Mucosa of gallbladder (tissue), 1 donor: ENCODE measurements at regions not wholly inside any gene's neighbourhood (a gene's known extent, or its start where the extent isn't known, plus 50 kb on each side); places are given as distances from the start of the nearest gene placed in this dataset.

Source experiments
- DNase-seq: peaks from one replicate; pipeline ENCODE4 v3.0.0-alpha.2; 2020; ENCODE audit warnings: low spot score
- donor health status: DM: no; HTN: no; CAD: no.

- DNase-seq, result no peak
Measured at GRCh38 chr2:16561676-16562075, 104.0 kb downstream of the CYRIA start.

GRCh38 chr2:16561251-16561650 is 104.4 kb downstream of the CYRIA start:
- no peak for DNase-seq

- peak; percentile 26 for DNase-seq
Measured at GRCh38 chr2:16559278-16560067, 106.2 kb downstream of the CYRIA start.

GRCh38 chr2:16554060-16554583 is 111.5 kb downstream of the CYRIA start:
- no peak for DNase-seq

- DNase-seq, result peak; percentile 24
Measured at GRCh38 chr2:16553226-16553625, 112.4 kb downstream of the CYRIA start.

- DNase-seq, result no peak
Measured at GRCh38 chr2:16552202-16552601, 113.4 kb downstream of the CYRIA start.

GRCh38 chr2:16548036-16548435 is 117.6 kb downstream of the CYRIA start:
- no peak for DNase-seq

GRCh38 chr2:16546128-16546754 is 119.4 kb downstream of the CYRIA start:
- DNase-seq, result peak; percentile 37

- DNase-seq, result no peak
Measured at GRCh38 chr2:16538707-16539106, 126.9 kb downstream of the CYRIA start.

- no peak for DNase-seq
Measured at GRCh38 chr2:16537347-16537746, 128.3 kb downstream of the CYRIA start.

GRCh38 chr2:16526193-16526592 is 139.4 kb downstream of the CYRIA start:
- DNase-seq, result no peak

GRCh38 chr2:16525265-16525887 is 140.3 kb downstream of the CYRIA start:
- no peak for DNase-seq

- no peak for DNase-seq
Measured at GRCh38 chr2:16523711-16524110, 141.9 kb downstream of the CYRIA start.

GRCh38 chr2:16522031-16522831 is 143.4 kb downstream of the CYRIA start:
- DNase-seq, result no peak

GRCh38 chr2:16520891-16521290 is 144.7 kb downstream of the CYRIA start:
- no peak for DNase-seq

GRCh38 chr2:16515696-16516095 is 149.9 kb downstream of the CYRIA start:
- DNase-seq, result no peak

- no peak for DNase-seq
Measured at GRCh38 chr2:16513626-16514025, 152.0 kb downstream of the CYRIA start.

- no peak for DNase-seq
Measured at GRCh38 chr2:16511041-16511440, 154.6 kb downstream of the CYRIA start.

GRCh38 chr2:16509042-16509441 is 156.6 kb downstream of the CYRIA start:
- no peak for DNase-seq

- no peak for DNase-seq
Measured at GRCh38 chr2:16508490-16508851, 157.2 kb downstream of the CYRIA start.

- peak; percentile 37 for DNase-seq
Measured at GRCh38 chr2:16507655-16508489, 157.8 kb downstream of the CYRIA start.
